Upper lobe of right lung (tissue), 1 donor: ENCODE measurements at regions not wholly inside any gene's neighbourhood (a gene's known extent, or its start where the extent isn't known, plus 50 kb on each side); places are given as distances from the start of the nearest gene placed in this dataset.

Source experiments
- ATAC-seq: fragments of 200-7000 bp; cut with Tn5 transposase; one replicate; pipeline ENCODE4 v1.9.1; 2020; ENCODE audit warnings: mild to moderate bottlenecking, moderate library complexity
- DNase-seq: peaks from one replicate; pipeline ENCODE4 v3.0.0-alpha.2; 2020
- H3K27ac ChIP-seq: fragments of 200-600 bp; one replicate; pipeline ENCODE4 v1.8.0; 2022
- H3K27me3 ChIP-seq: fragments of 200-600 bp; one replicate; pipeline ENCODE4 v1.8.0; 2022; ENCODE audit warnings: mild to moderate bottlenecking
- H3K36me3 ChIP-seq: fragments of 200-600 bp; one replicate; pipeline ENCODE4 v1.8.0; 2022
- H3K4me1 ChIP-seq: fragments of 200-600 bp; one replicate; pipeline ENCODE4 v1.8.0; 2022
- H3K4me3 ChIP-seq: fragments of 200-600 bp; one replicate; pipeline ENCODE4 v1.8.0; 2022; ENCODE audit warnings: mild to moderate bottlenecking
- H3K9me3 ChIP-seq: fragments of 200-600 bp; one replicate; pipeline ENCODE4 v1.8.0; 2022
- CTCF ChIP-seq: fragments of 200-600 bp; IDR thresholded peaks from one replicate; pipeline ENCODE4 v1.8.0; 2022; ENCODE audit warnings: antibody characterized with exemption
- intact Hi-C: fragments of 100-400 bp; cut with DNase I; formaldehyde crosslinking; loops from one replicate; pipeline ENCODE4 v1.11.0; 2022
- donor health status: DM: no; HTN: yes; CAD: no; lungs with severe emphysema.

GRCh38 chr18:22044474-22045220, 124.7 kb upstream of the GATA6 start:
- Histone ChIP-seq H3K36me3 (no peaks in the 10 kb centered on the region), H3K27ac (no peak overlapping the region), H3K4me1 (no peaks in the 10 kb centered on the region), H3K27me3 (no peaks in the 10 kb centered on the region), H3K4me3 (no peak overlapping the region), H3K9me3 (no peaks in the 10 kb centered on the region)
- DNase-seq: no peak
- peak; percentile 78 for ATAC-seq
- TF ChIP-seq CTCF: no peak
- intact Hi-C loops: no loop called here

- intact Hi-C loops: no loop called here
These were observed 124.0 kb upstream of the GATA6 start for GRCh38 chr18:22045221-22045918.

GRCh38 chr18:22046473-22046872, 122.9 kb upstream of the GATA6 start:
- Histone ChIP-seq H3K9me3 (no peaks in the 10 kb centered on the region), H3K36me3 (no peaks in the 10 kb centered on the region), H3K4me3 (no peak overlapping the region), H3K27ac (no peak overlapping the region), H3K4me1 (no peaks in the 10 kb centered on the region), H3K27me3 (no peaks in the 10 kb centered on the region)
- intact Hi-C loops: no loop called here
- no peak for TF ChIP-seq CTCF
- DNase-seq (no peak), ATAC-seq (no peak)

More at GRCh38 chr18:22045221-22045918, 124.0 kb upstream of the GATA6 start:
- Histone ChIP-seq H3K4me1 (no peaks in the 10 kb centered on the region), H3K27ac (no peak overlapping the region), H3K4me3 (no peak overlapping the region), H3K9me3 (no peaks in the 10 kb centered on the region), H3K27me3 (no peaks in the 10 kb centered on the region), H3K36me3 (no peaks in the 10 kb centered on the region)
- DNase-seq: no peak
- ATAC-seq: no peak
- no peak for TF ChIP-seq CTCF

GRCh38 chr18:22047485-22047884, 121.9 kb upstream of the GATA6 start:
- no peak for TF ChIP-seq CTCF
- Histone ChIP-seq H3K27ac (no peak overlapping the region), H3K4me3 (no peak overlapping the region), H3K4me1 (no peaks in the 10 kb centered on the region), H3K27me3 (no peaks in the 10 kb centered on the region), H3K36me3 (no peaks in the 10 kb centered on the region), H3K9me3 (no peaks in the 10 kb centered on the region)
- DNase-seq (no peak), ATAC-seq (no peak)
- intact Hi-C loops: no loop called here

- no peaks in the 10 kb centered on the region for H3K4me1 ChIP-seq
- no peak for TF ChIP-seq CTCF
- no peak overlapping the region for H3K27ac ChIP-seq
- intact Hi-C loops: no loop called here
- H3K36me3 ChIP-seq: no peaks in the 10 kb centered on the region
- no peak overlapping the region for H3K4me3 ChIP-seq
- no peak for DNase-seq
- no peak for ATAC-seq
- H3K9me3 ChIP-seq: no peaks in the 10 kb centered on the region
- no peaks in the 10 kb centered on the region for H3K27me3 ChIP-seq
These were observed 121.2 kb upstream of the GATA6 start for GRCh38 chr18:22048221-22048620.
